ENCODE measurements at regions not wholly inside any gene's neighbourhood (a gene's known extent, or its start where the extent isn't known, plus 50 kb on each side); places are given as distances from the start of the nearest gene placed in this dataset.

GRCh38 chr2:105150231-105150630 is 91.3 kb upstream of the GPR45 start:
- no peak for DNase-seq (ENCODE audit: low spot score)

DNA sequence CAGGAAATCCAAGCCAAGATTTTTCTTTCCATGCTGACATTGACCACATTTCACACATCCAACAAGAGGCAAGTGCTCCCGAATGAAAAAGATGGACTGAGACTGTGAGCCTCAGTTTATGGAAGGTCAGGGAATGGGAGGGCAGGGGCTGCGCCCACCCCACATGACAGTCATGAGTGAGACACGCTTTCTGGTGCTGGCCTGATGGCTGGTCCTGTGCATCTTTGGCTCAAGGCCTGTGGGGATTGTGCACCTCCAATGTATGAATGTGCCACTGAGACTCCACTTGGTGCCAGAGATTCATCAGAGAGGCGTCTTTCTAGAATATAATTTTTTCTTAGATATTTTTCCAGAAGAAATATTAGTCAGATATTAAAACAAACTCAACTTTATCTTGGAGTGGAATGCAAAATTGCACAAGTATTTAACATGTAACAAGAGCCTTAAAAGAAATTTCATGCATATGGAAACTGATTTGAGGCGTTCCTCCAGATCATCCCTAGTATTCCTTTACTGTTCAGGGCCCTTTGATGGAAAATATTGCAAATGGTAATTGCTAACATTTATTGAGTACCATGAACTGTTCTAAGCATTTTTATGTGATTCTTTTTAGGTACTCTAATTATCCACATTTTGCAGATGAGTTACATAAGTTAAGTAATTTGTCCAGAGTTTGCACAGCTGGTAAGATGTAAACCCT is 87.3 kb upstream of the GPR45 start:
- no peak for DNase-seq (ENCODE audit: low spot score)

DNA sequence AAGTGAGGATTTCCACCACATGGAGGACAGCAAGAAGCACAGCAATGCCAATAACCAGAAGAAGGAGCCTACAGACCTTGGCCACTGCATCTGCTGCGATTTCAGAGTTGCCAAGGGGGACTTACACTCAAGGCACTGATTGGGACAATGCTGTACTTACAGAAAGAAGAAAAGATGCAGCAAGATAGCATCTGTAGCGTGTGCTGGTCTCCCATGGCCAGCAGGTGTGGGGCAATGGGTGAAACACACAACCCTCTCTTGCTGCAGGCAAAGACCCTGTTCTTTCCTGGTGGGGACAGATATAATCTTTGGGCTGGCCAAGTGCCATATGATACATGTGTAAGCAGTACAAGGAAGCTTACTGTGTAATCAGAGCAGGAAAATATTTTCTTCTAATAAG is 85.4 kb upstream of the GPR45 start:
- DNase-seq (ENCODE audit: low spot score) = no peak

- no peak for DNase-seq (ENCODE audit: low spot score)
Measured at GRCh38 chr2:105158002-105158401, 83.5 kb upstream of the GPR45 start.

- no peak for DNase-seq (ENCODE audit: low spot score)
Measured at GRCh38 chr2:105166688-105167087, 74.9 kb upstream of the GPR45 start.

GRCh38 chr2:105168543-105168942 is 73.0 kb upstream of the GPR45 start:
- no peak for DNase-seq (ENCODE audit: low spot score)

DNA sequence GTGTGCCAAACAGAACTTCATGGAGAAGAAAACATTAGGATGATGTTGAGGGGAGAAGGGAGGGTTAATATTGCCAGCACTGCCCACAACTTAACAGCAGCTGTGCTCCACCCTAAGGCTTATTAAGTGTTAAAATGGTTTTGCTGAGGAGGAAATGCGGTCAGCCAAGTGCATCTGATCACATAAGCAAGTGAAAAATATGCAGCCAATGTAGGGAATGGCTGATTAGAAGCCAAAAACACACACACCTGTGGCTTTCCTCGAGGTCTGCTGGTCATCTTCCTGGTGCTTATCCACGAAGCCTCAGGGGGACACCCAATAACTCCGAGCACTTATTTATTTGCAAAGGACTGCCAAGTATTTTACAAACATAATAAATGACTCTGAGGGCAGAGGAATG is 66.3 kb upstream of the GPR45 start:
- no peak for DNase-seq (ENCODE audit: low spot score)

- DNase-seq (ENCODE audit: low spot score) = no peak
Measured at GRCh38 chr2:105176429-105176828, 65.1 kb upstream of the GPR45 start.

DNA sequence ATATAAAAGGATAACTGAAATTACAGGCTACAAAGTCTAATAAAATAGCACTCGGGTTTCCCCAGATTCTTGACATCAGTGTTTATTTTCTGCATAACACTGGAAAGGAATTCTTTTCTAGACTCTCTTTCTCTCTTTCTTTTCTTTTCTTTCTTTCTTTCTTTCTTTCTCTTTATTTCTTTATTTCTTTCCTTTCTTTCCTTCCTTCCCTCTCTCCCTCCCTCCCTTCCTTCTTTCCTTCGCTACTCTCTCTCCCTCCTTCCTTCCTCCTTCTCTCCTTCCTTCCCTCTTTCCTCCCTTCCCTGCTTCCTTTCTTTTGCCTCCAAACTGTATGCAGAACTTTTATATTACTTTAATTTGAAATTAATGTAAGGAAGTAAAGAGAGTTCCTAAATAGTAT is 64.5 kb upstream of the GPR45 start:
- DNase-seq (ENCODE audit: low spot score) = no peak

- DNase-seq (ENCODE audit: low spot score) = no peak
Measured at GRCh38 chr2:105177536-105178254, 63.8 kb upstream of the GPR45 start.

- peak; percentile 22 for DNase-seq (ENCODE audit: low spot score)
Measured at GRCh38 chr2:105179469-105180372, 61.8 kb upstream of the GPR45 start.

- DNase-seq (ENCODE audit: low spot score) = no peak
Measured at GRCh38 chr2:105180491-105180972, 61.0 kb upstream of the GPR45 start.

GRCh38 chr2:105181282-105181681 is 60.3 kb upstream of the GPR45 start:
- no peak for DNase-seq (ENCODE audit: low spot score)

- DNase-seq (ENCODE audit: low spot score) = no peak
Measured at GRCh38 chr2:105183555-105184323, 57.8 kb upstream of the GPR45 start.

- DNase-seq (ENCODE audit: low spot score) = no peak
Measured at GRCh38 chr2:105184420-105184819, 57.1 kb upstream of the GPR45 start.

- no peak for DNase-seq (ENCODE audit: low spot score)
Measured at GRCh38 chr2:105186967-105187498, 54.5 kb upstream of the GPR45 start.

GRCh38 chr2:105187531-105187930 is 54.0 kb upstream of the GPR45 start:
- no peak for DNase-seq (ENCODE audit: low spot score)

DNA sequence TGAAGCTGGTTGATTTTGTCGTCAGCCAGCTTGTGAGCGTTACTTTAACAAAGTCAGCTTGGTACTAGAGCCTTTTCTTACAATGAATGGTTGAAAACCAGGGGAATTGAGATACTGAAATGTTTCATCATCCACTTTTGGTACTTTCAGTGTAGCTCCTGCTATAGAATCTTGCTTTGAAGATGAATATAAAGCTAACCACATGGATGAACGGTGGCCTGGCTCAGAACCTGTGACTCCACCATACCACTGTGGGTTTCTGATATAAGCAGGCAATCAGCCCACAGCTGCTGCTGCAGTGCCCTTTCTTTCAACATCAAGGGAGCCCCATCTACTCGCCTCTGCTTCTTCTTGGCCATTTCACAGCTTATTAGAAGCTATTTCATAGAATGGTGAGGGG is 53.2 kb upstream of the GPR45 start:
- DNase-seq (ENCODE audit: low spot score) = no peak

Data from putamen (tissue), 1 donor.